Activated T-cell treated with anti-CD3 and anti-CD28 coated beads, Interleukin-2, amount 50 U/mL, for 1 hour (primary cell): ENCODE measurements at regions not wholly inside any gene's neighbourhood (a gene's known extent, or its start where the extent isn't known, plus 50 kb on each side); places are given as distances from the start of the nearest gene placed in this dataset.
"Not testable (repeated sequence)": the region's sequence is repeated elsewhere in the genome, so short reads cannot be mapped to it uniquely, and the experiment has no call there.

Experiments used
- DNase-seq: peaks from one replicate; pipeline ENCODE4 v3.0.0-alpha.2; 2020

DNA sequence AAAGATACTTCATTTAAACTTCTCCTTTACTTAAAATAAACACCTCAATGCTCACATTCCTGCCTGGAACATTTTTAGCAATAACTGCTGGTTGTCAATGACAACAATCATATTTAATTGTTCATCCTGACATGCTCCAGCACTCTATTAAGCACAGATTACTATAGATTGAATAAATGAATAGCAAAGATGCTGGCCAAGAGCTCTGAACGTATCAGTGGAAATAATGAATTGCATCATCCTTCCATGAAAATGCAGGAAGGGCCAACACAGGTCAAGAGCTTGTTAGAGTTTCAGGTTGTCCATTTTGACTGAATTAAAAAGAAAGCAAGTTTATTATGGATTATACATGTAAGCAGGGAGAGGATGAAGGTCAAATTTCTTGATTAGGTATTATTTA lies 994.0 kb downstream of the TSN start:
- DNase-seq, result no peak

DNA sequence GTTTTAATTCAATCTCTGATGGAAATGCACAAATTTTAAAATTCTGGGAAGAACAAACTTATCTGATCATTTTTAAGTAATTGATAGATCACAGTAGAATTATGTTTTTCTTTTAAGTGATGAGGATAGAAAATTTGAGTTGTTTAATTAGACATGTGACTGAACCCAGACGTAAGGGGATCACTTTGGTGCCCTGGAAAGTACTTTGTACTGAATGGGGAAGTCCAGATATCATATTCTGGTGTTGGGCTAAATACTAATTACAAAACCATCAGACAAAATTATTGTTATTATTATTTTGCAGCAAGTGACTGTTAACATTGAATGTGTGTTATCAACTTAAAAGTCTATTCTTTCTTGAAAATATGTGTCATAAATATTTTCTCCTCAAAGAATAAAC lies 994.6 kb downstream of the TSN start:
- no peak for DNase-seq

DNA sequence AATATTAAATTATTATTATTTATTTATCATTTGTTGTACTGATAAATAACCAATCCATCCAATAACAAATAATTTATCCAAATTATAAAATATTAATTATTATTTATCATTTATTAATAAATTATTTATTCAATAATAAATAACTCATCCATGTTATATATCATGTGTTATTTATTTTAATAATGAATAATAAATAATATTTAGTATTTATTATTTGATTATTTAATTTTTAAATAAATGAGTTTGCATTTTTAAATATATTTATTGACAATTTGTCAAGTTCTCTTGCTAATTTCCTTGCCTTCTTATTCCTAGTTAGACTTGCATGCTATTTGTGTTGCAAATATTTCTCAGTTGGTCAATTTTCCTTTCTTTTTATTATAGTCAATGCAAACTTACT lies 995.4 kb downstream of the TSN start:
- DNase-seq, result no peak

DNA sequence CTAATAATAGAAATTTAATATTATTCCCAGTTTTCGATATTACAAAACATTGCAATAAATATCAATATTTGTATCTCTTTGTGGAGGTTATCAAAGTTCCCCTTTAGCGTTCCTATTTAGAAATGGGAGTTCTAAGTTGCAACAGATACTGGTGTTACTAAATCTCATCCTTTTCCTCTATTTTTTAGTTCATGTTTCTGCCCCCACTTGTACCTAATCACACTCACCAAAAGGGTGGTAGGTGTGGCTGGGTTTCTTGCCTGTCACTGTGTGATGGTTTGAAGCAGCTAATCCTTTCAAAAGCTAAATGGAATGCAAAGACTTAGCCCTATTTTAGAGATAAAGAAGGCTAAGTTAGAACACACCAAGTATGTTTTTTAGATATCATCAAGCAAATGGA lies 997.9 kb downstream of the TSN start:
- no peak for DNase-seq

DNA sequence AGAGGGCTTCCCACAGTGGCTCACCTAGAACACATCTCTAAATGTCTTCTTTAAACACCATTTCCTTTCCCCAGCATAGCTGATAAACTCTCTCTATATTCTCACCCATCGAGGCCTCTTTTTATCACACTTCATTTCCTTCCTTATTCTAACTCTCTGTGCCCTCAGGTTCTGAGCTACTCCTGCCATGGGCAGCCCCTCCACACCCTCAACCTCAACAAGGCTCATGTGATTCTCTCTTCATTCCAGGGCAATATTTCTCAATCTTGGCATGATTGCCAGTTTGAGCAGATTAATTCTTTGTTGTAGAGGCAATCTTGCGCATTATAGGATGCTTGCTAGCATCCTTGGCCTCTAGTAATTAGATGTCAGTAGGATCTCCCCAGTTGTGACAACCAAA lies 999.1 kb downstream of the TSN start:
- DNase-seq, result no peak

DNA sequence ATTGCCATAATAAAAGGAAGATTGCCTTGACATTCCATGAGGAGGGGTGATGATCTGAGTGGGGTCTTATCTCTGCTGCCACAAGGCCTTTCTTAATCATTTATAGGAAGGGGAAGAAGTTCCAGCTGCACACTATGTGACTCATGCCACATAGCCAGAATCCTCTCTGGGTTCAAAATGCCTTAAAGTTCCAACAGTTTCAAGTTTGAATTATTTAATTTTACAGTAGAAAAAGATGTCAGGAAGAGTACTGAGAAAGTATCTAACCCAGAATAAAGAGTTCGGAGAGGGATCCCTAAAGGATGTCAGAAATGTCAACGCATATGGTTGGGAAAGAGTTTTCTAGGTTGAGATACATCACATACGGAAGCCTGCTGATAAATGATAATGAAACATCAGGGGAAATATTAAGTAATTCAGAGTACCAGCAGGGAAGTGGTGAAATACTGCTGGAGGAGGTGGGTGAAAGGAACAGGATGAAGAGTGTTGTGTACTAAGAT lies 999.9 kb downstream of the TSN start:
- DNase-seq, result no peak

DNA sequence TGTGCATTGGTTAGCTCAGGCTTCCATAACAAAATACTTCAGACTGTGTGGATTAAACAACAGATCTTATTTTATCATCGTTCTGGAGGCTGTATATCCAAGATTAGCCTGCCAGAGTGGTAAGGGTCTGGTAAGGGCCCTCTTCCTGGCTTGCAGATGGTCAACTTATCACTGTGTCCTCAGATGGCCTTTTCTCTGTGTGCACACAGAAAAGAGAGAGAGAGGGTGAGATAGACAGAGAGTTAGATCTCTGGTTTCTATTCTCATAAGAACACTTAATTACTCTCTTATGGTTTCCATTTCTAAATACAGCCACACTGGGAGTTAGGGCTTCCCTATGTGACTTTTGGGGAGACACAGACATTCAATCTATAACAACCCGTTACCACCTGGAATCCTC lies 1003.5 kb downstream of the TSN start:
- DNase-seq, result no peak

DNA sequence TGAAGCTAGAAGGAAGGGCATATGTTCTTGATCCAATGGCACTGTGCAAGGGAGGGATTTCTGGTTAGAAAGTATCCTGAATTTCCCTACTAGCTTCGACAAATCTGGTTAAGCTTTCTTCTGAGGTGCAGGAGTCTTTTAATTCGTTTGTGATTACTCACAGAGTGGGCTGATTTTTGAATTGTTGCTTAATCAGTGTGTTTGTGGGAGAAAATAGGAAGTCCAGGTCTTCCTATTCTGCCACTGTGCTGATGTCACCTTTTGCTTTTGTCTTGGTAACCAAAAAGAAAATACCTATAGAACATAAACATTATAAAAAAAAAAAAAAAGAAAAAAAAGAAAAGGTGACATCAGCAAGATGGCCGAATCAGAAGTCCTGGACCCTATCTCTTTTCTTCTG lies 1008.6 kb downstream of the TSN start:
- no peak for DNase-seq

DNA sequence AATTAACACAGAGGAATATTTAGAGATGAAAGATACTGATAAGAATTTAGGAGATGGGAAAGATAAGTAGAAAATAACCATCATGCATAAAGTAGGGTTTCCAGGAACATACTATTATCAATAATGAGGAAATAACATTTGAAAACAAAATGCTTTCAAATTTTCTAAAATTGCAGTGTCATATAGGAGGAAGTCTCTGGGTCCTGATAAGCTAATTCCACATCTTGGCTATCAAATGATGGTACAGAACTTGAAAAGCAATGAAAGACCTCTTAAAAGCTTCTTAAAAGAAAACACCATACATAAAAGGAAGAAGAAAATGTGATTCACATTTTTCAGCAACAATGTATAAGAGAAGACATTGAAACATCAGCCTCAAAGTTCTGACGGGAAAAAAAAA lies 1024.8 kb downstream of the TSN start:
- no peak for DNase-seq

DNA sequence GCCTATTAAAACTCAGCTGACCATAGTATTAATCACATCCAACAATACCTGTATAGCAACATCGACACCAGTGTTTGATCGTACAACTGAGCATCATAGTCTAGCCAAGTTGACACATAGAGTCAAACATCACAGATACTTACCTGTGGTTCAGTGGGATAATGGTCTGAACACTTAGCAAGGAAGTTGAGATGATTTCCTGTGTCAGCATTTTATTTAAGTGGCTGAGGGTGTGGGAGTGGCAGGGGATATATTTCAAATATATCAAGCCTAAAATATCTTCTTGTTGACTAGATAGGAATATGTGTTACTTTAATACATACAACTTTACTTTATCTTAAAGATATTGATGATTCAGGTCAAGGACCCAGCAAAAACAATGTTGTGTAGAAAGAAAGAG lies 1038.6 kb downstream of the TSN start:
- DNase-seq, result no peak

DNA sequence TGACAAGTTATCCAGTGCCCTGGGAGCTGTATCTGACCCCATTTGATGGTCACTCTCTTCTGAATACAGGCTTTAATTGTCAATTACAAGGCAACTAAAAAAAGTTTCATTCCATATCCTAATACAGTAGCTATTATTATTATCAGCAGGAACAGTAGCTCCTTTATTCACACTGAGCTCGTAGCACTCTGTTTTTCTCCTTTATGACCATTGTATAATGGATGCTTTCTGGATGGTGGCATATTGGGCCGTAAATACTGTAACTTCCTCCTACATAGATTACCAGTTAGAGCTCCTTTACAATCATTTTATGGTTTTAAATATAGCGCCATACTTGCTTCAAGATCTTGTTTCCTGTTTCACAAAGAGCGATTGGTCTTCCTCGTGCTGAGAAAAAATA lies 1040.3 kb downstream of the TSN start:
- no peak for DNase-seq

DNA sequence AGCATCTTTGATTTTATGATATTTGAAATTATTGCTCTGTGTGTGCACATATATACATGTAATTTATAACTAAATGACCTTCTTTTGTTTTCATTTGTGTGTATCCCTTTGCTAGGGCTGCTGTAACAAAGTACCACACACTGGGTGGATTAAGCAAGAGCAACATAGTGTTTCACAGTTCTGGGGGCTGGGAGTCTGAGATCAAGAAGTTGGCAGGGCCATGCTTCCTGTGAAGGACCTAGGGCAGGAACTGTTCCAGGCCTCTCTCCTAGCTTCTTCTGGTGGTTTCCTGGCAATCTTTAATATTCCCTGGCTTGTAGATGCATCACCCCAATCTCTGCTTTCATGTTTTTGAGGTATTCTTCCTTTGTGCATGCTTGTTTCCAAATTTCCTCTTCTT lies 1043.9 kb downstream of the TSN start:
- DNase-seq, result no peak

DNA sequence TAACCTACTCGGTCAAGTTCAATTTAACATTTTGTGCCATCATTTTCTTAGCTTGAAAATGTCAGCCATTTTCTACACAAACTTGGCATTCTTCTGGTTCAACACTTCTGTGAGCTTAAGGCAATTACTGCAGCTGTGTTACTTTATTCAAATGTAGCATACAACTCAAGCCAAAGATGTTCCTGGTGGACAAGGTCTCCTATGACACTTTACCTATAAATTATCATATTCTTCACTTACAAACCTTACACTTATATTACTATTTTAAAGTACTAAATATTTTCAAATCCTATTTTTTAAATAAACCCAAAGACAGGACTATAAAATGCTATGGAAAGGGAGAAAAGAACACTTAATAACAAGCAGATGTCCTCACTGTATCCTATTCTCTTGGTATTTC lies 1045.3 kb downstream of the TSN start:
- no peak for DNase-seq

DNA sequence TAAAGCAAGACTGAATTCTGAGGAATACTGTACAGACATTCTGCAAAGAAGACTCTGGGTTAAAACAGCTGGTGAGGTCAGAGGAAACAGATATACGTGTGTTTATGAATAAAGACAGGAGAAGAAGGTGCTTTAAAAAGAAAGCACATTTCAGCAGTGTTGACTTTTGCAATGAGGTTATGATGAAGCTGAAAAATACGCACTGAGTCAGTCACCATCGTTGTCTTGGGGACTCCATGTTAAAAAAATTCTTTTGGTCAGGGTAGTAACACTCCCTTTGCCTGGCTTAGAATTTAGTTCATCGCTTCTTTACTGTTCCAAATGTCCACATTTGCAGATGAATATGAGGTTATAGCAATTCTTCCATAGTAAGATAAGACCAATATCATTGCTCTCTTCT lies 1049.0 kb downstream of the TSN start:
- DNase-seq, result no peak

DNA sequence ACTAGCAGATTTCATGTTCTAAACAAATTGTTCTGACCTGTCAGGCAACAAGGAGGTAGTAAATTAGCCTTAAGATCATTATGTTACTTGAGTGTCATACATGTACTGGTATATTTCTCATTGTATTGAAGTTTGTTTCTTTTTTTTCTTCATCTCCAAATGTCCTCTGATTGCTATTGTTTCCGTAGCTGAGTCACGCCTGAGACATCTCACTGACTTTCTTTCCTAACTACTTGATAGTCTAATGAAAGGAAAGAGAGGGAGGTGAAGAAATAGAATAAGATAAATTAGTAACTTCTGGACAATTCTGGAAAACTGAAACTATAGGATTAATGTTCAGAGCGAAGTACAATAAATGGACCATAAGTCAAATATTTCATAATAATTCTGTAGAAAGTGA lies 1049.9 kb downstream of the TSN start:
- no peak for DNase-seq

DNA sequence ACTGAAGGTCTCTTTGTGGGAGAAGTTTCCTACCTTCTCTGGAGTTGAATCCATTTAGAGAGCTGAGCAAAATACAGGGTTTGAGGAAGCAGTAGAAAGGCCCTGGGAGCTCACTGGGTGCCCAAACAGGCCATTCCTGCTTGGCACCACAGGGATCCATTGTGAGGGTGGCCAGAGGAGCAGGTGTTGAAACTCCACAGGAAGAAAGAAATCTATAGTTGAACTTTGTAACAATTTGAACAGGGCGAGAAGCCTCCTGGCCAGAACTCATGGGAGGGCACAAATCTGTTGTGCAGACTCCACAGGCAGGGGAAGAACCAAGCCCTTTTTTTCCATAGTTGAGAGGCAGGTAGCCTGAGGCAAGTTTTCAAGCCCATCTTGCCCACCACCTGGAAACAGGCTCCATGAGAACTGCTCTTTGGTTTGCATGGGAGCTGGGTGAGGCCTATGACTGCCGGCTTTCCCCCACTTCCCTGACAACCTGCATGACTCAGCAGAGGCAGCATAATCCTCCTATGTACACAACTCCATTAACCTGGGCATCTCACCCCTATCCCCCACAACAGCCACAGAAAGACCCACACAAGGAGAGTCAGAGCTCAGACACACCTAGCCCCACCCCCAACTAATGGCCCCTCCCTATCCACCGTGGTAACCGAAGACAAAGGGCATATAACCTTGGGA lies 1053.0 kb downstream of the TSN start:
- DNase-seq, result no peak

DNA sequence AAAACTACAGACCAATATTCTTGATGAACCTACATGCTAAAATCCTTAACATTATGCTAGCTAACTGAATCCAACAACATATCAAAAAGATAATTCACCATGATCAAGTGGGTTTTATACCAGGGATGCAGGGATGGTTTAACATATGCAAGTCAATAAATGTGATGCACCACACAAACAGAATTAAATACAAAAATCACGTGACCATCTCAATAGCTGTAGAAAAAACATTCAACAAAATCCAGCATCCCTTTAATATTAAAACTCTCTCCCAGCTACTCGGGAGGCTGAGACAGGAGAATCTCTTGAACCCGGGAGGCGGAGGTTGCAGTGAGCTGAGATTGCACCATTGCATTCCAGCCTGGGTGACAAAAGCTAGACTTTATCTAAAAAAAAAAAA lies 1056.8 kb downstream of the TSN start:
- not testable (repeated sequence) for DNase-seq

DNA sequence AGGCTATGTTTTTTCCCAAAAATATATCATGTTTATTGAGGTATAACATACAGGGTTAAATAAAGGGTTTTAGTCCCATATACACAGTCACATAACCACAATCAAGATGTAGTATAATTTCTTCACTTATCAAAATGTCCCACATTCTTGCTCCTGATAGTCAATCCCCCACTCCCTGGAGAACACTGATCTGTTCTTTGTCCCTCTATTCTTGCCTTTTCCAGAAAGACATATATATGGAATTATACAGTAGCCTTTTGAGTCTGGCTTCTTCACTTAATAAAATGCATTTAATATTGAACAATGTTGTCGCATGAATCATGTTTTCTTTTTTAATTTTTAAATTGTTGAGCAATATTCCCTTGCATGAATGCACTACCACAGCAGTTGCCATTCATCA lies 1059.7 kb downstream of the TSN start:
- DNase-seq, result no peak

DNA sequence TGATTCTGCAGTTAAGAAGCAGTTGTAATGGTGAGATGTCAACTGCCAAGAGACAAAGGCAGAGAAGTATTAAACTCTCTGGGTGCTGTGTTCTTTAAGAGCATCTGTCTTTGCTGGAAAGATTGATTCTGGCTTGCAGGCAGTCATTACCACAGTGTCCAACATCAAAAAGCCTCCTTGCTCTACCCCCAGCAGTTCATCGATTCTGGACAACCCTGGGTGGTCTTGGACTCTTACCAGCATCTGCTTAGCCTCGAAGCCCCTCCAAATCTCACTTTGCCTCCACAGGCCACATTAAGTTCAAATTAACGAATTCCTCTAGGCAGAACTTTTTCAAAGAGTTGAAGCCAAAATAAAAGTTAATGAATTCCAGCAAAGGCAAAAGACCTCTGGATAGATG lies 1061.4 kb downstream of the TSN start:
- no peak for DNase-seq

DNA sequence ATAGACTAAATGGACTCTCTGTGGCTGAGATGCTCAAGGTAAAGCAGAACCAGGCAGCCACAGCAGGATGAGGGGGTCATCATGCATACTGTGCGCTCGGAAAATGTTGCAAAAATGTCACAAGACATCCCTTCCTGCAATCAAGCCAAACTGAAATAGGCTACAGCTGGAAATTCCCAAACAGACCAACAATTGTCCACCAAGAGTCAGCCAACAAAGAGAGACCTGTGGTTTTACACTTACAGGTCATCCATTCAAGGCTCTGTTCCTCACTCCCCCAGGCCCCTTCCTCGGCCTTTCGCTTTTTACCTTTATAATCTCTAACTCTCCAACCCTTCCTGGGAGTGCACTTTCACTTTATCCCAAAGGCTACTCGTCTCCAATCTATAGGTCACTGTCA lies 1066.9 kb downstream of the TSN start:
- no peak for DNase-seq

DNA sequence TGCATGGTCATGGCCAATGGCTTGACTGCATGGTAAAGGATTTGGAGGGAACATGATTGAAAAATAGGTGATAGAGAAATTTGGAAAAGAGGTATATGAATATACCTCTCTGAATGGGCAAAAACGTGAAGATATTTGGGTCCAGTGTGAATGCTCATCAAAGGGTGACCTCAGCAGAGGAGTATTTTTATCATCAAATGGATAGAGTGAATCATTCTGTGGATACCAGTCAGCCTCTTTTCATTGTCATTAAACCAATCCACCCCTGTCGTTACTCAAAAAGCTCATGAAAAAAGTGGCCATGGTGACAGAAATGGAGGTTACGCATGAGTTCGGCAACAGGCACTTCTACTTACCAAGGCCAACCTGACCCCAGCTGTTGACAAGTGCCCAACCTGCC lies 1074.7 kb downstream of the TSN start:
- no peak for DNase-seq

DNA sequence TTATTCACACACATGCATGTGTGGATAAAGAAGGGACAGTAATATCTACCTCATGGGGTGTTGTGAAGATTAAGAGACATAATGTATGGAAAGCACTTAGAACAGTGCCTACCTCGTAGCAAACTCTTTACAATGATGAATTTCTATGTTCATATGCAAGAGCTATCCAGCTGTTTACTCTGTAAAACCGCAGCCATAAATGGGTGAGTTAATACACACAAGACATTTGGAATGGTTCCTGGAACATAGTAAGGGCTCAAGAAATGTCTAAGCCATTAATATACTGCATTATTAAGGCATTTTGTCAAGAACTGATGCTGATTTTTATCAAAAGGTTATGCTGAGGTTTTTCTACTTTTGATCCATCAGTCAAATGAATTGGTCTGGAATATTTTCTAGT lies 1076.2 kb downstream of the TSN start:
- DNase-seq, result no peak

DNA sequence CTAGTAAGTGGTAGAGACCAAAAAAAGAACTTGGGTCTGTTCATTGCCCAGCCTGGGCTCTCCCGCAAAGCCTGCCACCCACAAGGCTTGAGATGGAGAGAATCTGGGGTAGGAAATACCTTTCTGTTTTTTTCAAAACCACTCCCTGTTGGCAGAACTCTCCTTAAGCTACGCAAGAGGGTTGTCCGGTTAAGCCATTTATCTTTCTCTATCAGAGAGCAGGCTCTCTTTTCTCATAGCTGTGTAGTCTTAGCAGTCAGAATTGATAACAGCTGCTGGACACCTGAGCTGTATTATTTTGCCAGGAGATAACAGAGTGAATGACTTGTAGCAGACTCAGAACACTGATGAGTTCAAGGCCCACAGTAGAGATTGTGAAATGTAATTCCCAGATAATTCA lies 1088.1 kb downstream of the TSN start:
- DNase-seq, result no peak

DNA sequence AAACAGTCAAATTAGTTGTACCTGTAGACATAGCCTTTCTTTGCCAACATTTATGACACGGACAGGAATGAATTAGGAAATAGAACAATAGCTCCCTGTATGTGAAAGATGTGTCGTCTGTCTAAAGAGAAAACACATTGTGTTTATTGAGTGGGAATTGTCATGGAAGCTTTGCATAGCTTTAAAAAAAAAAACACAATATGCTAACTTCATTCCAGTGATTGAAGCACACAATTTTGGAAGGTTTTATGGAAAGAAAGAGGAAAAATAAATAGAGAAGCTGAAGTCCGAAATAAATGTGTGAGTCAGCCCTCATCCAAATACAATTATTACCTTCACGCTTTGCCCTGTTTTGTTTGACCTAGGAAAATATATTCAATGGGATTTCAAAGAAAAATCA lies 1095.7 kb downstream of the TSN start:
- no peak for DNase-seq

DNA sequence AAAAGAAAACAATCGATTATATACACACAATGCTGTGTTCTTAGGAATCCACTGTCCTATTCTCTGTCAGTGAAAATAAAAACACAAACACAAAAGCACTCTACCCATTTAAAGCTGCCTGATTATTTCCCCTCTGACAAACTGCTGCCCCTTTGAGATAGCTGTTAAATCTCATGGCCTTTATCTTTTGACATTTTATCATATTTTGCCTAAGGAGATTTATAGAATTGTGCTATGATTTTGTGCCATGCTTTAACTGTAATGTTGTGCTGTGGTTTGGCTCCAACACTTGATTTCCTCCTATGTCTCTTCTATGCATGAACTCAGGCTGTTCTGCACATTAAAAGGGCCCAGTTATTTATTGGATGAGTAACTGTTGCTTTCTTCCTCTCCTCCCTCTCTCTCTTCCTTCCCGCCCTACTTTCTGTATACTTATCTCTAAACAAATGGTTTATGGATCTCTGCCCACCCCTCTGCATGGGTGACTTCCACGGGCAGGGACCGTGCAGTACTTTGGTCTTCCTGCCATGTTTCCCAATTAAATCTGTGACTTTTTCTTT lies 1096.6 kb downstream of the TSN start:
- DNase-seq, result no peak
